ENCODE measurements at regions not wholly inside any gene's neighbourhood (a gene's known extent, or its start where the extent isn't known, plus 50 kb on each side); places are given as distances from the start of the nearest gene placed in this dataset.

DNA sequence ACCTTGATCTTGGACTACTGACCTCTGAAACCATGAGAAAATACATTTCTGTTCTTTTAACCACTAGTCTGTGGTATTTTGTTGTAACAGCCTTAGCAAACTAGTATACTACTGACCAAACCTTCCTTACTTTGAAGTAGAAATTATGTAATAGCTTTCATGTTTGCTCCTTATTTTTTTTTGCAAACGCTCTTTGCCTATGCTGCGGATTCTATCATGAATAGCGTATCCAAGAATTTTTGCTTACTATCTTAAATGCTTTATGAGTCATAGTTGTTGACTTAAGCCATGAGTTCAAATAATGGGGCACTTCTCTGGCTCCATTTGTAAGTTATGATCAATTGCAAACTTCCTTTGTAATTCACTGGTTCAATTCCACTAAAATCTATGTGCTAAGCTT is 154.8 kb upstream of the CYLC2 start:
- TF ChIP-seq POLR2AphosphoS5 (IDR thresholded peaks at IDR 0.05) (no peak), EP300 (IDR thresholded peaks at IDR 0.05; ENCODE audit: low read depth) (no peak)
- TF ChIP-seq, protein P1, sequence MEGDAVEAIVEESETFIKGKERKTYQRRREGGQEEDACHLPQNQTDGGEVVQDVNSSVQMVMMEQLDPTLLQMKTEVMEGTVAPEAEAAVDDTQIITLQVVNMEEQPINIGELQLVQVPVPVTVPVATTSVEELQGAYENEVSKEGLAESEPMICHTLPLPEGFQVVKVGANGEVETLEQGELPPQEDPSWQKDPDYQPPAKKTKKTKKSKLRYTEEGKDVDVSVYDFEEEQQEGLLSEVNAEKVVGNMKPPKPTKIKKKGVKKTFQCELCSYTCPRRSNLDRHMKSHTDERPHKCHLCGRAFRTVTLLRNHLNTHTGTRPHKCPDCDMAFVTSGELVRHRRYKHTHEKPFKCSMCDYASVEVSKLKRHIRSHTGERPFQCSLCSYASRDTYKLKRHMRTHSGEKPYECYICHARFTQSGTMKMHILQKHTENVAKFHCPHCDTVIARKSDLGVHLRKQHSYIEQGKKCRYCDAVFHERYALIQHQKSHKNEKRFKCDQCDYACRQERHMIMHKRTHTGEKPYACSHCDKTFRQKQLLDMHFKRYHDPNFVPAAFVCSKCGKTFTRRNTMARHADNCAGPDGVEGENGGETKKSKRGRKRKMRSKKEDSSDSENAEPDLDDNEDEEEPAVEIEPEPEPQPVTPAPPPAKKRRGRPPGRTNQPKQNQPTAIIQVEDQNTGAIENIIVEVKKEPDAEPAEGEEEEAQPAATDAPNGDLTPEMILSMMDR (IDR thresholded peaks at IDR 0.05) = no peak

Measured in transverse colon (tissue), 4 donors.